PC-3 (cell line): ENCODE measurements at regions not wholly inside any gene's neighbourhood (a gene's known extent, or its start where the extent isn't known, plus 50 kb on each side); places are given as distances from the start of the nearest gene placed in this dataset.
"Not testable (repeated sequence)": the region's sequence is repeated elsewhere in the genome, so short reads cannot be mapped to it uniquely, and the experiment has no call there.

Source experiments
- ATAC-seq: fragments of 200-7000 bp; cut with Tn5 transposase; 2 replicates; pipeline ENCODE4 v1.9.1; 2020; ENCODE audit warnings: mild to moderate bottlenecking, moderate library complexity
- BruUV-seq: library from RNA; stranded (reverse); fragments of 400-500 nt; replicated peaks from 2 replicates; lab custom pipeline; 2021; lab: Mats Ljungman, UMichigan
- CTCF ChIA-PET: fragments of 300-600 bp; sonication (Branson Sonifier 250); formaldehyde crosslinking; loops from one replicate; lab custom pipeline; 2022; ENCODE audit warnings: antibody characterized with exemption; lab: Charles Lee
- POLR2A ChIA-PET: fragments of 300-600 bp; sonication (Branson Sonifier 250); formaldehyde crosslinking; loops from one replicate; lab custom pipeline; 2022; ENCODE audit warnings: antibody characterized with exemption; ENCODE audit not compliant: unreplicated experiment; lab: Charles Lee
- DNase-seq: peaks from one replicate; pipeline ENCODE4 v3.0.0-alpha.2; 2015
- H2AFZ ChIP-seq: fragments of 300-600 bp; sonication (generic); 2 replicates; pipeline ENCODE4 v1.6.0; 2016; ENCODE audit warnings: antibody characterized with exemption, low read length
- H3F3A ChIP-seq: fragments of 300-600 bp; sonication (generic); one replicate; pipeline ENCODE4 v1.6.0; 2017; ENCODE audit warnings: antibody characterized with exemption, low read length, control low read depth, mild to moderate bottlenecking; ENCODE audit not compliant: unreplicated experiment
- H3K27ac ChIP-seq: fragments of 300-600 bp; sonication (generic); 2 replicates; pipeline ENCODE4 v1.5.1; 2016; ENCODE audit warnings: mild to moderate bottlenecking, low read length
- H3K27me3 ChIP-seq: fragments of 300-600 bp; sonication (generic); 2 replicates; pipeline ENCODE4 v1.6.1; 2016; ENCODE audit warnings: low read length, mixed read lengths
- H3K36me3 ChIP-seq: fragments of 300-600 bp; sonication (generic); 2 replicates; pipeline ENCODE4 v1.6.1; 2016; ENCODE audit warnings: low read depth, mixed run types, low read length, mixed read lengths
- H3K4me1 ChIP-seq: fragments of 300-600 bp; sonication (generic); 2 replicates; pipeline ENCODE4 v1.5.1; 2016; ENCODE audit warnings: low read length; ENCODE audit not compliant: insufficient read depth
- H3K4me2 ChIP-seq: fragments of 300-600 bp; sonication (generic); 2 replicates; pipeline ENCODE4 v1.6.0; 2016; ENCODE audit warnings: low read length
- H3K4me3 ChIP-seq: fragments of 300-600 bp; sonication (generic); 2 replicates; pipeline ENCODE4 v1.5.1; 2016; ENCODE audit warnings: mild to moderate bottlenecking, low read length, mixed read lengths
- H3K79me2 ChIP-seq: fragments of 300-600 bp; sonication (generic); 2 replicates; pipeline ENCODE4 v1.6.1; 2017; ENCODE audit warnings: low read length, mixed read lengths
- H3K9ac ChIP-seq: fragments of 300-600 bp; sonication (generic); 2 replicates; pipeline ENCODE4 v1.6.0; 2016; ENCODE audit warnings: mild to moderate bottlenecking, low read length
- H3K9me2 ChIP-seq: fragments of 300-600 bp; sonication (generic); replicated peaks from 2 replicates; pipeline ENCODE4 v1.6.1; 2016; ENCODE audit warnings: mixed run types, low read length, mixed read lengths
- H3K9me3 ChIP-seq: fragments of 300-600 bp; sonication (generic); 2 replicates; pipeline ENCODE4 v1.6.1; 2016; ENCODE audit warnings: low read length, mixed read lengths
- H4K20me1 ChIP-seq: fragments of 300-600 bp; sonication (generic); 2 replicates; pipeline ENCODE4 v1.6.1; 2016; ENCODE audit warnings: low read length, mixed read lengths
- EZH2 ChIP-seq: fragments of 300-600 bp; sonication (generic); IDR thresholded peaks from one replicate; pipeline ENCODE4 v1.6.1; 2017; ENCODE audit warnings: antibody characterized with exemption, mild to moderate bottlenecking, low read length; ENCODE audit not compliant: unreplicated experiment
- EZH2phosphoT487 ChIP-seq: fragments of 300-600 bp; sonication (generic); IDR thresholded peaks from 2 replicates; pipeline ENCODE4 v1.6.1; 2018; ENCODE audit warnings: mild to moderate bottlenecking, antibody characterized with exemption, low read length, borderline replicate concordance
- intact Hi-C: fragments of 100-400 bp; cut with micrococcal nuclease; formaldehyde crosslinking; loops from 2 replicates; pipeline ENCODE4 v1.9.0; 2023
- TF ChIP-seq, protein P1 (sequence below): fragments of 300-600 bp; sonication (generic); conservative IDR thresholded peaks from 2 replicates; pipeline ENCODE4 v1.5.1; 2017; ENCODE audit warnings: antibody characterized with exemption, low read depth, mild to moderate bottlenecking, low read length

DNA sequence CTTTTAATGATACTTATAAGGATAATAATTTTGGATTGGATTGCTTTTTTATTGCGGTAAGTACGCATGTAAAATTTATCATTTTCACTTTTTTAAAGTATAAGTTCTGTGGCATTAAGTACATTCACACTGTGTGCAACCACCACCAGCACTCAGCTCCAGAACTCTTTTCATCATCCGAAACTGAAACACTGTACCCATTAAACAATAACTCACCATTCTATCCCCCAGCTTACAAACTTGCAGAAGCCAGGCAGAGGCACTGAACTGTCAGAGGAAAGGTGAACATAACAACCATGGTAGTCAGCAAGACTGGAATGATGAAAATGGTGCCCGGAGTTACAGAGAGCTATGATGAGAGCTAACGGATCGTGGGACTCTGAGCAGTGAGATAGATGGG, 465.9 kb downstream of the ADCYAP1 start:
- Histone ChIP-seq H3K27ac (no peak overlapping the region), H3K27me3 (no peaks in the 10 kb centered on the region), H3F3A (no peaks in the 10 kb centered on the region), H4K20me1 (no peaks in the 10 kb centered on the region), H3K4me2 (no peak overlapping the region), H3K9me3 (no peaks in the 10 kb centered on the region), H3K9me2 (no peaks in the 10 kb centered on the region), H3K9ac (no peak overlapping the region), H3K4me3 (no peak overlapping the region), H3K79me2 (no peaks in the 10 kb centered on the region), H3K4me1 (no peaks in the 10 kb centered on the region), H3K36me3 (no peaks in the 10 kb centered on the region), H2AFZ (no peak overlapping the region)
- ATAC-seq (no peak), DNase-seq (no peak)
- no TSS peak for BruUV-seq
- intact Hi-C loops: no loop called here
- POLR2A ChIA-PET: no interaction called here
- TF ChIP-seq, protein P1, sequence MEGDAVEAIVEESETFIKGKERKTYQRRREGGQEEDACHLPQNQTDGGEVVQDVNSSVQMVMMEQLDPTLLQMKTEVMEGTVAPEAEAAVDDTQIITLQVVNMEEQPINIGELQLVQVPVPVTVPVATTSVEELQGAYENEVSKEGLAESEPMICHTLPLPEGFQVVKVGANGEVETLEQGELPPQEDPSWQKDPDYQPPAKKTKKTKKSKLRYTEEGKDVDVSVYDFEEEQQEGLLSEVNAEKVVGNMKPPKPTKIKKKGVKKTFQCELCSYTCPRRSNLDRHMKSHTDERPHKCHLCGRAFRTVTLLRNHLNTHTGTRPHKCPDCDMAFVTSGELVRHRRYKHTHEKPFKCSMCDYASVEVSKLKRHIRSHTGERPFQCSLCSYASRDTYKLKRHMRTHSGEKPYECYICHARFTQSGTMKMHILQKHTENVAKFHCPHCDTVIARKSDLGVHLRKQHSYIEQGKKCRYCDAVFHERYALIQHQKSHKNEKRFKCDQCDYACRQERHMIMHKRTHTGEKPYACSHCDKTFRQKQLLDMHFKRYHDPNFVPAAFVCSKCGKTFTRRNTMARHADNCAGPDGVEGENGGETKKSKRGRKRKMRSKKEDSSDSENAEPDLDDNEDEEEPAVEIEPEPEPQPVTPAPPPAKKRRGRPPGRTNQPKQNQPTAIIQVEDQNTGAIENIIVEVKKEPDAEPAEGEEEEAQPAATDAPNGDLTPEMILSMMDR: no peak
- TF ChIP-seq EZH2phosphoT487: no peak
- no peak for TF ChIP-seq EZH2
- CTCF ChIA-PET: no interaction called here

DNA sequence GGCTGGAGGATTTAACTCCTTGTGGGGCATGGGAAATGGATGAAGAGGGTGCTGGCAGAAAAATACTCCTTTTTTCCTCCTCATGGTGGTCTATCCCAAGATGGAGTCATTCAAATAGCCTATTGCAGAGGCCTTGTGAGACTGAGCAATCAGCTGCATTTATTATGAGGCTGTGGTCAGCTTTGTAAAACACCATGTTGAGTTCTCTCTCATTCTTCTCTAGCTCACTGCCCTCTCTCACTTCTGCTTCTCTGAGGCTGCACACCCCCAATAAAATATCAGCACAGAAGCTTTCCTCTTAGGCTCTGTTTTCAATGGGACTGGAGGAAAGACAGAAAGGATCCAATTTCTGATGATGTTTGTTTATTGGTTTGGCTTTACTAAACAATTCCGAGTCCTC, 467.1 kb downstream of the ADCYAP1 start:
- no peaks in the 10 kb centered on the region for H3K36me3 ChIP-seq
- no peaks in the 10 kb centered on the region for H3K79me2 ChIP-seq
- H3F3A ChIP-seq: no peaks in the 10 kb centered on the region
- no TSS peak for BruUV-seq
- no peaks in the 10 kb centered on the region for H4K20me1 ChIP-seq
- H3K4me2 ChIP-seq: no peak overlapping the region
- no peaks in the 10 kb centered on the region for H3K9me2 ChIP-seq
- no peaks in the 10 kb centered on the region for H3K4me1 ChIP-seq
- no peak overlapping the region for H2AFZ ChIP-seq
- H3K9ac ChIP-seq: no peak overlapping the region
- H3K4me3 ChIP-seq: no peak overlapping the region
- POLR2A ChIA-PET: no interaction called here
- ATAC-seq (no peak), DNase-seq (no peak)
- intact Hi-C loops: no loop called here
- H3K9me3 ChIP-seq: no peaks in the 10 kb centered on the region
- TF ChIP-seq EZH2phosphoT487 (no peak), EZH2 (no peak)
- TF ChIP-seq, protein P1: no peak
- no peaks in the 10 kb centered on the region for H3K27me3 ChIP-seq
- no peak overlapping the region for H3K27ac ChIP-seq
- CTCF ChIA-PET: no interaction called here

DNA sequence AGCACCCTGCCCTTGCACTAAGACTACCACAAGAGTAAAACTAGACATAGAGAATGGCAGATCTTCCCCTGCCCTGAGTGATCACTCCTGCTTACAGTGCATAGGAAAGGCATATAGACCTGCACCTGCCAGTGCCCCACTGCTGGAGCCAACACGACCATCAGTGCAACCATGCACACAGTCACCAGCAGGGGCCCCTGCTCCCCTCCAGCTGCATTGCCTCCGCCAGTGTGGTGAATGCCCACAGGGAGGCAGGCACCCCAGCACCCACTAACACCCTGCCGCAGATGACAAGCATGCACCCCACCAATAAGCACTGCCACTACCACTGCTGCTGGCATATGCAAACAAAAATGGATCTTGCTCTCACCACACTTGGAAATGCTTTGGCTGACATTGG, 478.8 kb downstream of the ADCYAP1 start:
- Histone ChIP-seq H3K4me1 (0 out of 2 replicates have a peak, but pooled peaks cover 4% of the 10 kb centered on the region), H3K36me3 (no peaks in the 10 kb centered on the region), H3K9me2 (no peaks in the 10 kb centered on the region), H4K20me1 (no peaks in the 10 kb centered on the region), H3K79me2 (no peaks in the 10 kb centered on the region), H3K27ac (no peak overlapping the region), H3F3A (no peaks in the 10 kb centered on the region), H3K9ac (no peak overlapping the region), H3K4me3 (no peak overlapping the region), H3K27me3 (no peaks in the 10 kb centered on the region), H3K4me2 (no peak overlapping the region), H3K9me3 (no peaks in the 10 kb centered on the region), H2AFZ (no peak overlapping the region)
- intact Hi-C loops: no loop called here
- ChIA-PET CTCF (no interaction called here), POLR2A (no interaction called here)
- TF ChIP-seq, protein P1: no peak
- TF ChIP-seq EZH2: no peak
- no peak for TF ChIP-seq EZH2phosphoT487
- no TSS peak for BruUV-seq
- ATAC-seq: no peak
- no peak for DNase-seq

DNA sequence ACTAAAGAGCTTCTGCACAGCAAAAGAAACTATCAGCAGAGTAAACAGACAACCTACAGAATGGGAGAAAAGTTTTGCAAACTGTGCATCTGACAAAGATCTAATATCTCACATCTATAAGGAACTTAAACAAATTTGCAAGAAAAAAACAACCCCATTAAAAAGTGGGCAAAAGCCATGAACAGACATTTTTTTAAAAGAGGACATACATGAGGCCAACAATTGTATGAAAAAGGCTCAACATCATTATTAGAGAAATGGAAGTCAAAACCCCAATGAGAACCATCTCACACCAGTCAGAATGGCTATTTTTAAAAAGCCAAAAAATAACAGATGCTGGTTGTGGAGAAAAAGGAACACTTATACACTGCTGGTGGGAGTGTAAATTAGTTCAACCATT, 483.8 kb downstream of the ADCYAP1 start:
- BruUV-seq, intact Hi-C loops, ATAC-seq, CTCF ChIA-PET, POLR2A ChIA-PET, H4K20me1 ChIP-seq, H3F3A ChIP-seq, H3K9me2 ChIP-seq, H3K79me2 ChIP-seq, H3K4me2 ChIP-seq, H3K9me3 ChIP-seq, H3K4me3 ChIP-seq, DNase-seq, H3K9ac ChIP-seq, H2AFZ ChIP-seq, H3K36me3 ChIP-seq, H3K27ac ChIP-seq, H3K27me3 ChIP-seq: not testable (repeated sequence)
- peaks cover 27% of the 10 kb centered on the region for H3K4me1 ChIP-seq
